ENCODE measurements at regions not wholly inside any gene's neighbourhood (a gene's known extent, or its start where the extent isn't known, plus 50 kb on each side); places are given as distances from the start of the nearest gene placed in this dataset.

GRCh38 chr10:71077796-71078453 is 134.4 kb upstream of the UNC5B start:
- no peak overlapping the region for H3K4me3 ChIP-seq
- no peak overlapping the region for H3K27ac ChIP-seq
- H3K27me3 ChIP-seq: no peaks in the 10 kb centered on the region
- no peaks in the 10 kb centered on the region for H3K9me3 ChIP-seq (replicated peaks)
- DNase-seq: no peak
- H3K36me3 ChIP-seq: no peaks in the 10 kb centered on the region
- H3K4me1 ChIP-seq: no peaks in the 10 kb centered on the region

DNA sequence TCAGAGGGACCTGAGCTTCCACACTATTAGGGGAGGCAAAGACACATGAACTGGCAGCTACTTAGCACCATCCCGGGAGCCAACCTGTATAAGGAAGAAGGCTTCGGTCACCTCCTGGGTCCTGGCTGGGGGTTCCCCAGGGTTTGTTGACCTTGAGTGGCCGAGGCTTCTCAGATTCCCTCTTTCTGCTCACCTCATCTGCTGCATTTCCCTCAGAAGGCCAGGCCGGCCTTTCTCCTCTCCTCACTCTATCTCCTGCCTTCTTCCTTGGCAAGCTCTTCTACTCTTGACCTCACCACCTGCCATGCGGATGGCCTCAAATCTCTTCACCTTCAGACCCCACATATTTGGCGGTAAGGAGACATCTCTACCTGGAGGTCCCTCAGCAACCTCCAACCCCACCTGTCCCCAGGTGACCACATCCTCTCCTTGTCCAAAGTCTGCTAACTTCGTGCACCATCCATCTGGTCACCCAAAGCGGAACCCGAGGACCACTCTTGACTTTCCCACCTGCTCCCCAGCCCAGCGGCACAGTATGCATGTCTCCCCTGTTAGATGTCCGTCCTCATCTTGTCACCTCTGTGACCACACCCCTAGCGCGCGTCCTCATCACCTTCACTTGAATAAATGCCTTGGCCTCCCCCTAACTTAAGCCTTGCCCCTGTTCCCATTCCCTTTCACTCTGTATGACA is 133.8 kb upstream of the UNC5B start:
- no peaks in the 10 kb centered on the region for H3K4me1 ChIP-seq
- no peak for DNase-seq
- no peak overlapping the region for H3K27ac ChIP-seq
- no peaks in the 10 kb centered on the region for H3K36me3 ChIP-seq
- no peaks in the 10 kb centered on the region for H3K27me3 ChIP-seq
- no peaks in the 10 kb centered on the region for H3K9me3 ChIP-seq (replicated peaks)
- H3K4me3 ChIP-seq: no peak overlapping the region

DNA sequence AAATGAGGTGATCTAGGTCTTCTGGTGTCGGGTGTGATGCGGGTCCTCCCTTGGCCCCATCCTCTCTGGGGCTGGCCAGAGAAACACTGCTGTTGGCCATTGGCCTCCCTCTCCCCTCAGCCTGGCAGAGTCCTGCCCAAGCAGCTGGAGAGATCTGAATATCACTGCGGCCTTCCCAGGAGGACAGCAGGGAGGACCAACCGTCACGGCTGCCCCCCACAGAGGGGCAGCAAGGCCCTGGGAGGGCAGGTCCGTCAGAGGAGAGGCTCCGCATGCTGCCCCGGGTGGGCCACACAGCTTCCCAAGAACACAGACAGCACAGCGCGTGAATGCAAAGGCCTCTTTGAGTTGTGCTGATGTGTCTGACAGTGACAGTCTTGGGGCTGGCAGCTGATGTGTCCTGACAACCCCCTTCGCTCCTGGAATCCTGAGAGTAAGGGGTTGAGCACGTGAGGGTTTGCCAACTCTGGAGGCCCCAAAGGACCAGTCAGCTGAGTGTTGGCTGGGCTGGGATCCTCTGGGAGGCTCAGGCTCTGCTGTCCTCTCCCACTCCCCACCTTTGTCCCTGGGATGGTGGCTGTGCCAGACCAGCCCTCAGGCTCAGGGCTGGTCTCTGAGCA is 132.5 kb upstream of the UNC5B start:
- Histone ChIP-seq H3K4me1 (no peaks in the 10 kb centered on the region), H3K4me3 (no peak overlapping the region), H3K9me3 (replicated peaks) (no peaks in the 10 kb centered on the region), H3K27ac (no peak overlapping the region), H3K27me3 (no peaks in the 10 kb centered on the region), H3K36me3 (no peaks in the 10 kb centered on the region)
- no peak for DNase-seq

- H3K4me3 ChIP-seq: no peak overlapping the region
- DNase-seq: no peak
- no peaks in the 10 kb centered on the region for H3K27me3 ChIP-seq
- no peaks in the 10 kb centered on the region for H3K36me3 ChIP-seq
- H3K27ac ChIP-seq: no peak overlapping the region
- no peaks in the 10 kb centered on the region for H3K4me1 ChIP-seq
- no peaks in the 10 kb centered on the region for H3K9me3 ChIP-seq (replicated peaks)
Observed at GRCh38 chr10:71080381-71081228, 131.8 kb upstream of the UNC5B start.

DNA sequence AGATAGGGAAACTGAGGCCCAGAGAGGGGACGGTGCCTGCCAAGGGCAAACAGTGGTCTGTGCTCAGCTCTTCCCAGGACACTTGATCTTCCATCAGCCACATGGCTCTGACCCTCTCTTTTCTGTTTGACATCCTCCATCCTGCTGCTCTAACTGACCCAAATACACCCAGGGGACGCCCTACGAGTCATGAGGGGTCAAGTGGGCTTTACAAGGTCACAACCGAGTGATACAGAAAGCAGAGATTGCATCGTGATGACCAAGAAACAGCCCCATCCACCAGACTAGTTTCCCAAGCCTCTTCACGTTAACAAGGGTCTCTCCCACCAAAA is 131.2 kb upstream of the UNC5B start:
- Histone ChIP-seq H3K36me3 (no peaks in the 10 kb centered on the region), H3K27ac (no peak overlapping the region), H3K4me1 (no peaks in the 10 kb centered on the region), H3K4me3 (no peak overlapping the region), H3K9me3 (replicated peaks) (no peaks in the 10 kb centered on the region), H3K27me3 (no peaks in the 10 kb centered on the region)
- no peak for DNase-seq

DNA sequence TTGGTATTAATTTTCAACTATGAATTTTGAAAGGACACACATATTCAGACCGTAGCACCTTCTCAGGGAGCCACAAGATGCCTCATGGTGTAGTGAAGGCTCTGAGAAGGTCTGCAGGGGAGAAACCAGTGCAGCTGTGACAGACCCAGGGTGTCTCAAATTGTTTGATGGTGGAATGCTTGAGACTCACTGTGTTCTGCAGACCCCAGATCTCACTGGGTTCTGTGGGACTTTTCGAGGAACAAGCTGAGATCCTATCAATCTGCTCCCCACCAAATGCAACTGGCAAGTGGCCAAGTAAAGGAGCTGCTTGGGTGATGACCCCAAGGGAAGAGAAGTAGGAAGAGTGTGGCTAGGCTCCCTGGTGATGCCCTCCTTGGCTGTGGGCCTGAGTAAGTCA is 130.5 kb upstream of the UNC5B start:
- DNase-seq: no peak
- no peak overlapping the region for H3K4me3 ChIP-seq
- no peaks in the 10 kb centered on the region for H3K4me1 ChIP-seq
- no peaks in the 10 kb centered on the region for H3K9me3 ChIP-seq (replicated peaks)
- H3K27ac ChIP-seq: no peak overlapping the region
- H3K27me3 ChIP-seq: no peaks in the 10 kb centered on the region
- H3K36me3 ChIP-seq: no peaks in the 10 kb centered on the region

GRCh38 chr10:71082960-71083715 is 129.2 kb upstream of the UNC5B start:
- Histone ChIP-seq H3K27me3 (no peaks in the 10 kb centered on the region), H3K4me3 (no peak overlapping the region), H3K9me3 (replicated peaks) (no peaks in the 10 kb centered on the region), H3K4me1 (no peaks in the 10 kb centered on the region), H3K27ac (no peak overlapping the region), H3K36me3 (no peaks in the 10 kb centered on the region)
- DNase-seq: no peak

GRCh38 chr10:71083716-71083975 is 128.7 kb upstream of the UNC5B start:
- Histone ChIP-seq H3K4me3 (no peak overlapping the region), H3K27ac (no peak overlapping the region), H3K9me3 (replicated peaks) (no peaks in the 10 kb centered on the region), H3K36me3 (no peaks in the 10 kb centered on the region), H3K27me3 (no peaks in the 10 kb centered on the region), H3K4me1 (no peaks in the 10 kb centered on the region)
- DNase-seq: no peak

- Histone ChIP-seq H3K27ac (no peak overlapping the region), H3K4me3 (no peak overlapping the region), H3K36me3 (no peaks in the 10 kb centered on the region), H3K9me3 (replicated peaks) (no peaks in the 10 kb centered on the region), H3K27me3 (no peaks in the 10 kb centered on the region), H3K4me1 (no peaks in the 10 kb centered on the region)
- DNase-seq: no peak
Observed at GRCh38 chr10:71084061-71084817, 128.1 kb upstream of the UNC5B start.

GRCh38 chr10:71084818-71085126 is 127.6 kb upstream of the UNC5B start:
- DNase-seq: no peak

DNA sequence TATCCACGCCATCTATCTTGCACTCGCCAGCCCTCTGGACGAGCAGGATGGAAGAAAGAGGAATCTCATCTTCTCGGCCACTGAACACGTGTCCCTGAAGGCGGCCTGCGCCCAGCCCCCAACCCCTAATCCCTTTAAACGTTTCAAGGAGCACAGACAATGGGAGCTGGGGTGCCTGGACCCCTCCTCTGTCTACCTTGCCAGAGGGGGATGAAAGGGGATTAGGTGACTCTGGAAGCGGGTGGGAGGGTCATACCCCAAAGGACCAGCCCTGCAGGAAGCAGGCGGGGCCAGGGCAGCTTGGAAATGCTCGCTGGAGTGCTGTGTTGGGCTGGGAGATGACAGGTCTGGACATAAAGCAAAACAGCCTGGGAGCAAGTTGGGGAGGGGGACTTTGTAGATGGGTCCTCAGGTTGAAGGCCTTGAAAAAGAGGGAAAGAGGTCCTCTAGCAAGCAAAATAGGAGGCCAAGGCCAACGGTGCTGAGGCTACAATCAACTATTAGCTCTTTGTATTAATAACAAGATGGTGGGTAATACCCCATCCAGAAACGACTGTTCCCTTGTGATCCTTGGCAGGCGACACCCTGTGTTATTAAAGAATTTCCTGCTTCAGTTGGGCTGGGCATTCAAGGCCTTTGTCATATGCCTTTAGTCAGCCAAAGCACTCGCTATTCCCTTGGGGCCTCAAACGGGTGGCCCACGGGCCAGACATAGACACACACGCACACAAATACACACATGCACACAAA is 126.5 kb upstream of the UNC5B start:
- Histone ChIP-seq H3K9me3 (replicated peaks) (no peaks in the 10 kb centered on the region), H3K27ac (no peak overlapping the region), H3K4me1 (no peaks in the 10 kb centered on the region), H3K27me3 (no peaks in the 10 kb centered on the region), H3K4me3 (no peak overlapping the region), H3K36me3 (no peaks in the 10 kb centered on the region)
- DNase-seq: no peak

More at GRCh38 chr10:71084818-71085126, 127.6 kb upstream of the UNC5B start:
- Histone ChIP-seq H3K27ac (no peak overlapping the region), H3K36me3 (no peaks in the 10 kb centered on the region), H3K4me3 (no peak overlapping the region), H3K4me1 (no peaks in the 10 kb centered on the region), H3K27me3 (no peaks in the 10 kb centered on the region), H3K9me3 (replicated peaks) (no peaks in the 10 kb centered on the region)

DNA sequence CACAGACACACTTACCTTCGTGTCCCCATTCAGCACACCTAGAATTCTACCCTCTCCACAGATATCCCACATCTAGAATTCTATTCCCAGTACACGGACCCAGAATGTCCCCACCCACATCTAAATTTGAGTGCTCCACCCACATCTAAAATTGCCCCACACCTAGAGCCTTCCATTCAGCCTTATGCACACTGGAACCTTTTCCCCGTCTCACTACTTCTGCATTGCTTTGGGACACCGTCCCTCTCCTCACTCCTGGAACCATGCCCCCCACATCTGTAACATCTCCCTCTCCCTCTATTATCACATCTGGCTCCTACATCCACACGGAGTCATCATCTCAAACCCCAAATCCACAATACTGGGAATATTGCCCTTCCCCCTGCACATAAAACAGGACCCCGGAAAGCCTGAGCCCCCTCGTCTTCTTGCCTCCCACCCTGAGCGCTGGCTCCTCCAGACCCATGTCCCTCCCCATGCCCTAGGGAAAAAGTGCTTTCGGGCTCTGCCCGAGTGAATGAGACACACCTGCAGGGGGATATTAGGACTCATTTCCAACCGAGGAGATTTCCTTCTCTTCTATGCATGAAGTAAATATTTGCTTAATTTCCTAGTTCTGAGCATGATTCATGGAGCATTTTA is 125.8 kb upstream of the UNC5B start:
- Histone ChIP-seq H3K4me3 (no peak overlapping the region), H3K4me1 (no peaks in the 10 kb centered on the region), H3K9me3 (replicated peaks) (no peaks in the 10 kb centered on the region), H3K27ac (no peak overlapping the region), H3K36me3 (no peaks in the 10 kb centered on the region), H3K27me3 (no peaks in the 10 kb centered on the region)
- no peak for DNase-seq

- no peak overlapping the region for H3K4me3 ChIP-seq
- H3K27ac ChIP-seq: no peak overlapping the region
Observed at GRCh38 chr10:71087622-71088021, 124.7 kb upstream of the UNC5B start.

More at GRCh38 chr10:71087622-71088021, 124.7 kb upstream of the UNC5B start:
- H3K36me3 ChIP-seq: no peaks in the 10 kb centered on the region
- no peaks in the 10 kb centered on the region for H3K4me1 ChIP-seq
- H3K27me3 ChIP-seq: no peaks in the 10 kb centered on the region
- no peaks in the 10 kb centered on the region for H3K9me3 ChIP-seq (replicated peaks)
- no peak for DNase-seq

Data from SJCRH30 (cell line).